HG02852 (cell line): ENCODE measurements at regions not wholly inside any gene's neighbourhood (a gene's known extent, or its start where the extent isn't known, plus 50 kb on each side); places are given as distances from the start of the nearest gene placed in this dataset.

Experiments
- ATAC-seq: cut with Tn5 transposase; IDR thresholded peaks from one replicate; pipeline ENCODE4 v1.9.1; 2021; ENCODE audit warnings: mild to moderate bottlenecking, moderate library complexity; ENCODE audit not compliant: unreplicated experiment

GRCh38 chr11:128125723-128126122 is 461.6 kb downstream of the ETS1 start:
- no peak for ATAC-seq

GRCh38 chr11:128116885-128117284 is 470.5 kb downstream of the ETS1 start:
- ATAC-seq: no peak

- no peak for ATAC-seq
Observed at GRCh38 chr11:128116447-128116846, 470.9 kb downstream of the ETS1 start.

GRCh38 chr11:128105950-128106349 is 481.4 kb downstream of the ETS1 start:
- no peak for ATAC-seq

GRCh38 chr11:128105511-128105910 is 481.8 kb downstream of the ETS1 start:
- ATAC-seq: no peak

GRCh38 chr11:128103278-128103873 is 484.0 kb downstream of the ETS1 start:
- no peak for ATAC-seq

GRCh38 chr11:128098781-128099180 is 488.6 kb downstream of the ETS1 start:
- no peak for ATAC-seq

GRCh38 chr11:128095466-128095981 is 491.8 kb downstream of the ETS1 start:
- ATAC-seq: no peak

GRCh38 chr11:128093689-128094088 is 493.7 kb downstream of the ETS1 start:
- ATAC-seq: no peak

- ATAC-seq: no peak
Observed at GRCh38 chr11:128089962-128090361, 497.4 kb downstream of the ETS1 start.

- ATAC-seq: no peak
Observed at GRCh38 chr11:128086794-128087193, 500.6 kb downstream of the ETS1 start.

GRCh38 chr11:128085276-128085675 is 502.1 kb downstream of the ETS1 start:
- no peak for ATAC-seq

GRCh38 chr11:128082574-128082973 is 504.8 kb downstream of the ETS1 start:
- ATAC-seq: no peak

- no peak for ATAC-seq
Observed at GRCh38 chr11:128069665-128070064, 517.7 kb downstream of the ETS1 start.

- ATAC-seq: no peak
Observed at GRCh38 chr11:128067780-128068179, 519.6 kb downstream of the ETS1 start.

GRCh38 chr11:128066399-128066798 is 521.0 kb downstream of the ETS1 start:
- ATAC-seq: no peak

- ATAC-seq: no peak
Observed at GRCh38 chr11:128061281-128061871, 526.0 kb downstream of the ETS1 start.

- no peak for ATAC-seq
Observed at GRCh38 chr11:128058580-128059208, 528.7 kb downstream of the ETS1 start.

GRCh38 chr11:128057786-128058395 is 529.5 kb downstream of the ETS1 start:
- ATAC-seq: no peak

- no peak for ATAC-seq
Observed at GRCh38 chr11:128055576-128056217, 531.7 kb downstream of the ETS1 start.
